Gastroesophageal sphincter (tissue), 3 donors: ENCODE measurements at regions not wholly inside any gene's neighbourhood (a gene's known extent, or its start where the extent isn't known, plus 50 kb on each side); places are given as distances from the start of the nearest gene placed in this dataset.

ENCODE experiments used
- POLR2AphosphoS5 ChIP-seq: sonication (generic); formaldehyde crosslinking; IDR thresholded peaks from one replicate; pipeline ENCODE4 v1.6.1; 2017; ENCODE audit warnings: antibody characterized with exemption
- TF ChIP-seq, protein P1 (sequence below), 4 experiments: fragments of 200-600 bp in 2 of 4; fragments of 450-650 bp in 2 of 4; sonication (generic) in 1 of 4; IDR thresholded peaks; one replicate each; pipeline ENCODE4 v1.5.1; 2017 to 2019; ENCODE audit warnings: antibody characterized with exemption in 4 of 4, mild to moderate bottlenecking in 2 of 4, moderate library complexity in 2 of 4

GRCh38 chr12:93167331-93167730 is 210.4 kb upstream of the NUDT4 start:
- TF ChIP-seq, protein P1, sequence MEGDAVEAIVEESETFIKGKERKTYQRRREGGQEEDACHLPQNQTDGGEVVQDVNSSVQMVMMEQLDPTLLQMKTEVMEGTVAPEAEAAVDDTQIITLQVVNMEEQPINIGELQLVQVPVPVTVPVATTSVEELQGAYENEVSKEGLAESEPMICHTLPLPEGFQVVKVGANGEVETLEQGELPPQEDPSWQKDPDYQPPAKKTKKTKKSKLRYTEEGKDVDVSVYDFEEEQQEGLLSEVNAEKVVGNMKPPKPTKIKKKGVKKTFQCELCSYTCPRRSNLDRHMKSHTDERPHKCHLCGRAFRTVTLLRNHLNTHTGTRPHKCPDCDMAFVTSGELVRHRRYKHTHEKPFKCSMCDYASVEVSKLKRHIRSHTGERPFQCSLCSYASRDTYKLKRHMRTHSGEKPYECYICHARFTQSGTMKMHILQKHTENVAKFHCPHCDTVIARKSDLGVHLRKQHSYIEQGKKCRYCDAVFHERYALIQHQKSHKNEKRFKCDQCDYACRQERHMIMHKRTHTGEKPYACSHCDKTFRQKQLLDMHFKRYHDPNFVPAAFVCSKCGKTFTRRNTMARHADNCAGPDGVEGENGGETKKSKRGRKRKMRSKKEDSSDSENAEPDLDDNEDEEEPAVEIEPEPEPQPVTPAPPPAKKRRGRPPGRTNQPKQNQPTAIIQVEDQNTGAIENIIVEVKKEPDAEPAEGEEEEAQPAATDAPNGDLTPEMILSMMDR (IDR thresholded peaks at IDR 0.05) = no peak
- no peak for TF ChIP-seq POLR2AphosphoS5
